ENCODE measurements at regions not wholly inside any gene's neighbourhood (a gene's known extent, or its start where the extent isn't known, plus 50 kb on each side); places are given as distances from the start of the nearest gene placed in this dataset.

DNA sequence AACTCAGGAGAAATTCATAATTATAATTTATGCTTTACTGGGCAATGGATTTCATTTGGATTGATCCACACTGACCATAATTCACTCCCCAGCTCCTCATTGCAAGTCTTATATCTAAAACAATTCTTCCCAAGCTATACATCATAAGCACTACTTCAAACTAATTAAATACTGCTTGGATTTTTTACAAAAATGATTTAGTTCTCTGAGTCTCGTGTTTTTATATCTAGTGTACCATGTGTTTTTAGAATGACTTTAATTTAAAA, 443.8 kb downstream of the GPAM start:
- TF ChIP-seq, protein P1, sequence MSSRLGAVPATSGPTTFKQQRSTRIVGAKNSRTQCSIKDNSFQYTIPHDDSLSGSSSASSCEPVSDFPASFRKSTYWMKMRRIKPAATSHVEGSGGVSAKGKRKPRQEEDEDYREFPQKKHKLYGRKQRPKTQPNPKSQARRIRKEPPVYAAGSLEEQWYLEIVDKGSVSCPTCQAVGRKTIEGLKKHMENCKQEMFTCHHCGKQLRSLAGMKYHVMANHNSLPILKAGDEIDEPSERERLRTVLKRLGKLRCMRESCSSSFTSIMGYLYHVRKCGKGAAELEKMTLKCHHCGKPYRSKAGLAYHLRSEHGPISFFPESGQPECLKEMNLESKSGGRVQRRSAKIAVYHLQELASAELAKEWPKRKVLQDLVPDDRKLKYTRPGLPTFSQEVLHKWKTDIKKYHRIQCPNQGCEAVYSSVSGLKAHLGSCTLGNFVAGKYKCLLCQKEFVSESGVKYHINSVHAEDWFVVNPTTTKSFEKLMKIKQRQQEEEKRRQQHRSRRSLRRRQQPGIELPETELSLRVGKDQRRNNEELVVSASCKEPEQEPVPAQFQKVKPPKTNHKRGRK (CRISPR knock-in tag; IDR thresholded peaks at IDR 0.05; ENCODE audit: borderline replicate concordance), result no peak
- TF ChIP-seq, protein P2, sequence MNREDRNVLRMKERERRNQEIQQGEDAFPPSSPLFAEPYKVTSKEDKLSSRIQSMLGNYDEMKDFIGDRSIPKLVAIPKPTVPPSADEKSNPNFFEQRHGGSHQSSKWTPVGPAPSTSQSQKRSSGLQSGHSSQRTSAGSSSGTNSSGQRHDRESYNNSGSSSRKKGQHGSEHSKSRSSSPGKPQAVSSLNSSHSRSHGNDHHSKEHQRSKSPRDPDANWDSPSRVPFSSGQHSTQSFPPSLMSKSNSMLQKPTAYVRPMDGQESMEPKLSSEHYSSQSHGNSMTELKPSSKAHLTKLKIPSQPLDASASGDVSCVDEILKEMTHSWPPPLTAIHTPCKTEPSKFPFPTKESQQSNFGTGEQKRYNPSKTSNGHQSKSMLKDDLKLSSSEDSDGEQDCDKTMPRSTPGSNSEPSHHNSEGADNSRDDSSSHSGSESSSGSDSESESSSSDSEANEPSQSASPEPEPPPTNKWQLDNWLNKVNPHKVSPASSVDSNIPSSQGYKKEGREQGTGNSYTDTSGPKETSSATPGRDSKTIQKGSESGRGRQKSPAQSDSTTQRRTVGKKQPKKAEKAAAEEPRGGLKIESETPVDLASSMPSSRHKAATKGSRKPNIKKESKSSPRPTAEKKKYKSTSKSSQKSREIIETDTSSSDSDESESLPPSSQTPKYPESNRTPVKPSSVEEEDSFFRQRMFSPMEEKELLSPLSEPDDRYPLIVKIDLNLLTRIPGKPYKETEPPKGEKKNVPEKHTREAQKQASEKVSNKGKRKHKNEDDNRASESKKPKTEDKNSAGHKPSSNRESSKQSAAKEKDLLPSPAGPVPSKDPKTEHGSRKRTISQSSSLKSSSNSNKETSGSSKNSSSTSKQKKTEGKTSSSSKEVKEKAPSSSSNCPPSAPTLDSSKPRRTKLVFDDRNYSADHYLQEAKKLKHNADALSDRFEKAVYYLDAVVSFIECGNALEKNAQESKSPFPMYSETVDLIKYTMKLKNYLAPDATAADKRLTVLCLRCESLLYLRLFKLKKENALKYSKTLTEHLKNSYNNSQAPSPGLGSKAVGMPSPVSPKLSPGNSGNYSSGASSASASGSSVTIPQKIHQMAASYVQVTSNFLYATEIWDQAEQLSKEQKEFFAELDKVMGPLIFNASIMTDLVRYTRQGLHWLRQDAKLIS (CRISPR knock-in tag; IDR thresholded peaks at IDR 0.05; ENCODE audit: borderline replicate concordance), result no peak
- TF ChIP-seq TEAD1 (CRISPR knock-in tag; IDR thresholded peaks at IDR 0.05) (no peak), CBFB (CRISPR knock-in tag; IDR thresholded peaks at IDR 0.05; ENCODE audit: low read depth) (no peak), GTF2I (CRISPR knock-in tag; conservative IDR thresholded peaks at IDR 0.05) (no peak), NR2C2 (CRISPR knock-in tag; IDR thresholded peaks at IDR 0.05) (no peak), MYBL2 (CRISPR knock-in tag; IDR thresholded peaks at IDR 0.05) (no peak), ZNF423 (CRISPR knock-in tag; IDR thresholded peaks at IDR 0.05) (no peak)
- TF ChIP-seq, protein P3, sequence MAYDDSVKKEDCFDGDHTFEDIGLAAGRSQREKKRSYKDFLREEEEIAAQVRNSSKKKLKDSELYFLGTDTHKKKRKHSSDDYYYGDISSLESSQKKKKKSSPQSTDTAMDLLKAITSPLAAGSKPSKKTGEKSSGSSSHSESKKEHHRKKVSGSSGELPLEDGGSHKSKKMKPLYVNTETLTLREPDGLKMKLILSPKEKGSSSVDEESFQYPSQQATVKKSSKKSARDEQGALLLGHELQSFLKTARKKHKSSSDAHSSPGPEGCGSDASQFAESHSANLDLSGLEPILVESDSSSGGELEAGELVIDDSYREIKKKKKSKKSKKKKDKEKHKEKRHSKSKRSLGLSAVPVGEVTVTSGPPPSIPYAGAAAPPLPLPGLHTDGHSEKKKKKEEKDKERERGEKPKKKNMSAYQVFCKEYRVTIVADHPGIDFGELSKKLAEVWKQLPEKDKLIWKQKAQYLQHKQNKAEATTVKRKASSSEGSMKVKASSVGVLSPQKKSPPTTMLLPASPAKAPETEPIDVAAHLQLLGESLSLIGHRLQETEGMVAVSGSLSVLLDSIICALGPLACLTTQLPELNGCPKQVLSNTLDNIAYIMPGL (CRISPR knock-in tag; IDR thresholded peaks at IDR 0.05), result no peak
- H3K4me3 Mint-ChIP-seq, result no peak overlapping the region
- no peak overlapping the region for H3K27ac Mint-ChIP-seq
- DNase-seq (ENCODE audit: low spot score) (no peak), ATAC-seq (no peak)
- CTCF ChIA-PET, result interaction anchor here (0.9 to 1.9 kb wide), 3 partner anchors 17 to 664 kb away, joined by 3 to 9 read pairs (median 4); no protein-coding TSS in a partner anchor
- H3K4me1 Mint-ChIP-seq, result peaks cover 9% of the 10 kb centered on the region
- POLR2A ChIA-PET, result no interaction called here
- H3K36me3 Mint-ChIP-seq, result peaks cover 3% of the 10 kb centered on the region
- H3K9me3 Mint-ChIP-seq, result peaks cover 25% of the 10 kb centered on the region
- no peaks in the 10 kb centered on the region for H3K27me3 Mint-ChIP-seq (ENCODE audit: low read depth)

DNA sequence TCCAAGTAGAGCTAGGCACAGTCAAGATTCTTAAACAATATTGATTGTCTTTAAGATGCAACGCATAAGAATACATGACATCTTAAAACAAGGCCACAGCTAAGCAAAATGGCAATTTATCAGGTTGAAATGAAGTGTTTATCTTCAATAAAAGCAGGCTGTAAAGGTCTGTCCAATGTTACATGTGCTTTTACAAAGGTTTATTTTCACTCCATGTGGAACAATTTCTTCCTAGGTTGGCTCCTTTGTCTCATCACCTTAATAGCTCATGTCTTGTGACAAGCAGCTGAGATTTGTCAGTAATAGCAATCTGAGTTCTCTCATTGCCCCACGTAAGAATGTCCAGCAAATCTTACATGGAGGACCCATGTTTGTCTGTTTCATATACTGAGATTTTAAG, 437.6 kb downstream of the GPAM start:
- Mint-ChIP-seq H3K4me1 (no peaks in the 10 kb centered on the region), H3K27ac (no peak overlapping the region), H3K9me3 (peaks cover 8% of the 10 kb centered on the region), H3K4me3 (no peak overlapping the region), H3K27me3 (ENCODE audit: low read depth) (no peaks in the 10 kb centered on the region), H3K36me3 (peaks cover 2% of the 10 kb centered on the region; the same call in 1 of the 2 replicates)
- POLR2A ChIA-PET, result no interaction called here
- no peak for DNase-seq (ENCODE audit: low spot score)
- CTCF ChIA-PET, result interaction anchor here (1.1 kb wide), 1 partner anchor 10 kb away, joined by 3 read pairs; no protein-coding TSS in a partner anchor
- no peak for ATAC-seq
- no peak for TF ChIP-seq EMX1 (CRISPR knock-in tag; IDR thresholded peaks at IDR 0.05)
- no peak for TF ChIP-seq SMAD3 (CRISPR knock-in tag; IDR thresholded peaks at IDR 0.05; ENCODE audit: borderline replicate concordance)
- TF ChIP-seq, protein P4, sequence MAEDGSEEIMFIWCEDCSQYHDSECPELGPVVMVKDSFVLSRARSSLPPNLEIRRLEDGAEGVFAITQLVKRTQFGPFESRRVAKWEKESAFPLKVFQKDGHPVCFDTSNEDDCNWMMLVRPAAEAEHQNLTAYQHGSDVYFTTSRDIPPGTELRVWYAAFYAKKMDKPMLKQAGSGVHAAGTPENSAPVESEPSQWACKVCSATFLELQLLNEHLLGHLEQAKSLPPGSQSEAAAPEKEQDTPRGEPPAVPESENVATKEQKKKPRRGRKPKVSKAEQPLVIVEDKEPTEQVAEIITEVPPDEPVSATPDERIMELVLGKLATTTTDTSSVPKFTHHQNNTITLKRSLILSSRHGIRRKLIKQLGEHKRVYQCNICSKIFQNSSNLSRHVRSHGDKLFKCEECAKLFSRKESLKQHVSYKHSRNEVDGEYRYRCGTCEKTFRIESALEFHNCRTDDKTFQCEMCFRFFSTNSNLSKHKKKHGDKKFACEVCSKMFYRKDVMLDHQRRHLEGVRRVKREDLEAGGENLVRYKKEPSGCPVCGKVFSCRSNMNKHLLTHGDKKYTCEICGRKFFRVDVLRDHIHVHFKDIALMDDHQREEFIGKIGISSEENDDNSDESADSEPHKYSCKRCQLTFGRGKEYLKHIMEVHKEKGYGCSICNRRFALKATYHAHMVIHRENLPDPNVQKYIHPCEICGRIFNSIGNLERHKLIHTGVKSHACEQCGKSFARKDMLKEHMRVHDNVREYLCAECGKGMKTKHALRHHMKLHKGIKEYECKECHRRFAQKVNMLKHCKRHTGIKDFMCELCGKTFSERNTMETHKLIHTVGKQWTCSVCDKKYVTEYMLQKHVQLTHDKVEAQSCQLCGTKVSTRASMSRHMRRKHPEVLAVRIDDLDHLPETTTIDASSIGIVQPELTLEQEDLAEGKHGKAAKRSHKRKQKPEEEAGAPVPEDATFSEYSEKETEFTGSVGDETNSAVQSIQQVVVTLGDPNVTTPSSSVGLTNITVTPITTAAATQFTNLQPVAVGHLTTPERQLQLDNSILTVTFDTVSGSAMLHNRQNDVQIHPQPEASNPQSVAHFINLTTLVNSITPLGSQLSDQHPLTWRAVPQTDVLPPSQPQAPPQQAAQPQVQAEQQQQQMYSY (CRISPR knock-in tag; IDR thresholded peaks at IDR 0.05), result no peak
- no peak for TF ChIP-seq GABPB1 (CRISPR knock-in tag; IDR thresholded peaks at IDR 0.05)
- TF ChIP-seq, protein P5, sequence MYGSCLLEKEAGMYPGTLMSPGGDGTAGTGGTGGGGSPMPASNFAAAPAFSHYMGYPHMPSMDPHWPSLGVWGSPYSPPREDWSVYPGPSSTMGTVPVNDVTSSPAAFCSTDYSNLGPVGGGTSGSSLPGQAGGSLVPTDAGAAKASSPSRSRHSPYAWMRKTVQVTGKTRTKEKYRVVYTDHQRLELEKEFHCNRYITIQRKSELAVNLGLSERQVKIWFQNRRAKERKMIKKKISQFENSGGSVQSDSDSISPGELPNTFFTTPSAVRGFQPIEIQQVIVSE (CRISPR knock-in tag; IDR thresholded peaks at IDR 0.05; ENCODE audit: borderline replicate concordance), result no peak
- TF ChIP-seq, protein P6, sequence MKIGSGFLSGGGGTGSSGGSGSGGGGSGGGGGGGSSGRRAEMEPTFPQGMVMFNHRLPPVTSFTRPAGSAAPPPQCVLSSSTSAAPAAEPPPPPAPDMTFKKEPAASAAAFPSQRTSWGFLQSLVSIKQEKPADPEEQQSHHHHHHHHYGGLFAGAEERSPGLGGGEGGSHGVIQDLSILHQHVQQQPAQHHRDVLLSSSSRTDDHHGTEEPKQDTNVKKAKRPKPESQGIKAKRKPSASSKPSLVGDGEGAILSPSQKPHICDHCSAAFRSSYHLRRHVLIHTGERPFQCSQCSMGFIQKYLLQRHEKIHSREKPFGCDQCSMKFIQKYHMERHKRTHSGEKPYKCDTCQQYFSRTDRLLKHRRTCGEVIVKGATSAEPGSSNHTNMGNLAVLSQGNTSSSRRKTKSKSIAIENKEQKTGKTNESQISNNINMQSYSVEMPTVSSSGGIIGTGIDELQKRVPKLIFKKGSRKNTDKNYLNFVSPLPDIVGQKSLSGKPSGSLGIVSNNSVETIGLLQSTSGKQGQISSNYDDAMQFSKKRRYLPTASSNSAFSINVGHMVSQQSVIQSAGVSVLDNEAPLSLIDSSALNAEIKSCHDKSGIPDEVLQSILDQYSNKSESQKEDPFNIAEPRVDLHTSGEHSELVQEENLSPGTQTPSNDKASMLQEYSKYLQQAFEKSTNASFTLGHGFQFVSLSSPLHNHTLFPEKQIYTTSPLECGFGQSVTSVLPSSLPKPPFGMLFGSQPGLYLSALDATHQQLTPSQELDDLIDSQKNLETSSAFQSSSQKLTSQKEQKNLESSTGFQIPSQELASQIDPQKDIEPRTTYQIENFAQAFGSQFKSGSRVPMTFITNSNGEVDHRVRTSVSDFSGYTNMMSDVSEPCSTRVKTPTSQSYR (CRISPR knock-in tag; IDR thresholded peaks at IDR 0.05), result no peak
- TF ChIP-seq GRHL2 (CRISPR knock-in tag; IDR thresholded peaks at IDR 0.05; ENCODE audit: insufficient replicate concordance, severe bottlenecking), result no peak
- TF ChIP-seq, protein P7, sequence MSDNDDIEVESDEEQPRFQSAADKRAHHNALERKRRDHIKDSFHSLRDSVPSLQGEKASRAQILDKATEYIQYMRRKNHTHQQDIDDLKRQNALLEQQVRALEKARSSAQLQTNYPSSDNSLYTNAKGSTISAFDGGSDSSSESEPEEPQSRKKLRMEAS (CRISPR knock-in tag; IDR thresholded peaks at IDR 0.05), result no peak
- no peak for TF ChIP-seq ZBTB21 (CRISPR knock-in tag; IDR thresholded peaks at IDR 0.05; ENCODE audit: borderline replicate concordance)

Measured in WTC11 (cell line).